ELR (cell line): ENCODE measurements at regions not wholly inside any gene's neighbourhood (a gene's known extent, or its start where the extent isn't known, plus 50 kb on each side); places are given as distances from the start of the nearest gene placed in this dataset.

Source experiments
- DNase-seq: peaks from one replicate; pipeline ENCODE4 v3.0.0-alpha.2; 2015; ENCODE audit warnings: low read depth

- DNase-seq: no peak
Measured at GRCh38 chr5:20113931-20114330, 125.9 kb upstream of the CDH18 start.

GRCh38 chr5:20113031-20113715, 125.2 kb upstream of the CDH18 start:
- DNase-seq: peak; percentile 2

- DNase-seq: no peak
Measured at GRCh38 chr5:20109326-20109725, 121.3 kb upstream of the CDH18 start.

- no peak for DNase-seq
Measured at GRCh38 chr5:20105915-20106314, 117.9 kb upstream of the CDH18 start.

- DNase-seq: no peak
Measured at GRCh38 chr5:20102293-20102692, 114.3 kb upstream of the CDH18 start.

- DNase-seq: no peak
Measured at GRCh38 chr5:20098694-20099093, 110.7 kb upstream of the CDH18 start.

- no peak for DNase-seq
Measured at GRCh38 chr5:20088361-20088760, 100.4 kb upstream of the CDH18 start.

GRCh38 chr5:20087299-20087698, 99.3 kb upstream of the CDH18 start:
- no peak for DNase-seq

GRCh38 chr5:20077186-20077585, 89.2 kb upstream of the CDH18 start:
- DNase-seq: no peak

- no peak for DNase-seq
Measured at GRCh38 chr5:20056933-20057332, 68.9 kb upstream of the CDH18 start.

- no peak for DNase-seq
Measured at GRCh38 chr5:20055301-20055700, 67.3 kb upstream of the CDH18 start.

GRCh38 chr5:20050262-20050661, 62.3 kb upstream of the CDH18 start:
- no peak for DNase-seq

- no peak for DNase-seq
Measured at GRCh38 chr5:20044460-20044859, 56.5 kb upstream of the CDH18 start.

GRCh38 chr5:20041326-20042274, 53.6 kb upstream of the CDH18 start:
- peak; percentile 20 for DNase-seq

- no peak for DNase-seq
Measured at GRCh38 chr5:20040901-20041300, 52.9 kb upstream of the CDH18 start.
